ENCODE measurements at regions not wholly inside any gene's neighbourhood (a gene's known extent, or its start where the extent isn't known, plus 50 kb on each side); places are given as distances from the start of the nearest gene placed in this dataset.
"Not testable (repeated sequence)": the region's sequence is repeated elsewhere in the genome, so short reads cannot be mapped to it uniquely, and the experiment has no call there.

DNA sequence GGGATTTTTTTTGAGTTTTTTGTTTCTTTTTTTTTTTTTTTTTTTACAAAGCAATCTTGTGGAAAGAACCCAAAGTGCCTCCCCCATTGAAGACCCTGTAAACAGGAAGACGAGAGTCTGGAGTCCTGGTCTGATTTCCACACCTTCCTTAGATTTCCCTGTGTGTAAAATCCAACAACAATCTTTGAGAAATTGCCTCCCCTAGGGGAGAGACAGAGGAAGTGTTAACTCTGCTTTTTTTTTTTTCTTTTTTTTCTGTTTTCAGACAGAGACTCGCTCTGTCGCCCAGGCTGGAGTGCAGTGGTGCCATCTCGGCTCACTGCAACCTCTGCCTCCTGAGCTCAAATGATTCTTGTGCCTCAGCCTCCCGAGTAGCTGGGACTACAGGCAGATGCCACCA, 82.0 kb upstream of the CLEC6A start:
- H3K27ac ChIP-seq (ENCODE audit: low read depth, low read length); H3K9me3 ChIP-seq (ENCODE audit: control insufficient read depth in 1 of 2, low read length in 2 of 2); H3K9me3 Mint-ChIP-seq; CTCF ChIA-PET (ENCODE audit: partially characterized antibody); intact Hi-C loops (cut with micrococcal nuclease); H3K4me3 ChIP-seq (ENCODE audit: low read length in 2 of 2); H3K4me1 Mint-ChIP-seq; H3K36me3 ChIP-seq (ENCODE audit: insufficient read depth, low read length); H3K4me3 Mint-ChIP-seq; POLR2A ChIA-PET (ENCODE audit: partially characterized antibody); H3K4me1 ChIP-seq (ENCODE audit: insufficient read depth, low read length); DNase-seq; H3K36me3 Mint-ChIP-seq; H3K27me3 ChIP-seq (ENCODE audit: insufficient read depth, low read length); H3K27ac Mint-ChIP-seq: not testable (repeated sequence)
- peaks cover 3 to 13% of the 10 kb centered on the region in 2 donors for H3K27me3 Mint-ChIP-seq

- DNase-seq; POLR2A ChIA-PET (ENCODE audit: partially characterized antibody); H3K4me3 Mint-ChIP-seq; H3K4me1 ChIP-seq (ENCODE audit: insufficient read depth, low read length); H3K9me3 ChIP-seq (ENCODE audit: control insufficient read depth in 1 of 2, low read length in 2 of 2); H3K27ac ChIP-seq (ENCODE audit: low read depth, low read length); intact Hi-C loops (cut with micrococcal nuclease); CTCF ChIA-PET (ENCODE audit: partially characterized antibody); H3K4me3 ChIP-seq (ENCODE audit: low read length in 2 of 2); H3K36me3 Mint-ChIP-seq; H3K36me3 ChIP-seq (ENCODE audit: insufficient read depth, low read length); H3K27me3 ChIP-seq (ENCODE audit: insufficient read depth, low read length); H3K9me3 Mint-ChIP-seq; H3K4me1 Mint-ChIP-seq: not testable (repeated sequence)
- peaks cover 0 to 11% of the 10 kb centered on the region in 2 donors for H3K27me3 Mint-ChIP-seq
- H3K27ac Mint-ChIP-seq = peak overlapping the region in 1 of 7 donors; percentile 30
Observed at GRCh38 chr12:8375122-8375521, 80.6 kb upstream of the CLEC6A start.

- H3K27ac ChIP-seq (ENCODE audit: low read depth, low read length); H3K4me1 ChIP-seq (ENCODE audit: insufficient read depth, low read length); H3K27me3 Mint-ChIP-seq; intact Hi-C loops (cut with micrococcal nuclease); H3K4me3 Mint-ChIP-seq; H3K9me3 Mint-ChIP-seq; H3K4me1 Mint-ChIP-seq; H3K9me3 ChIP-seq (ENCODE audit: control insufficient read depth in 1 of 2, low read length in 2 of 2); CTCF ChIA-PET (ENCODE audit: partially characterized antibody); H3K27me3 ChIP-seq (ENCODE audit: insufficient read depth, low read length); H3K36me3 Mint-ChIP-seq; H3K27ac Mint-ChIP-seq; DNase-seq; POLR2A ChIA-PET (ENCODE audit: partially characterized antibody); H3K4me3 ChIP-seq (ENCODE audit: low read length in 2 of 2); H3K36me3 ChIP-seq (ENCODE audit: insufficient read depth, low read length): not testable (repeated sequence)
Observed at GRCh38 chr12:8377756-8378155, 78.0 kb upstream of the CLEC6A start.

DNA sequence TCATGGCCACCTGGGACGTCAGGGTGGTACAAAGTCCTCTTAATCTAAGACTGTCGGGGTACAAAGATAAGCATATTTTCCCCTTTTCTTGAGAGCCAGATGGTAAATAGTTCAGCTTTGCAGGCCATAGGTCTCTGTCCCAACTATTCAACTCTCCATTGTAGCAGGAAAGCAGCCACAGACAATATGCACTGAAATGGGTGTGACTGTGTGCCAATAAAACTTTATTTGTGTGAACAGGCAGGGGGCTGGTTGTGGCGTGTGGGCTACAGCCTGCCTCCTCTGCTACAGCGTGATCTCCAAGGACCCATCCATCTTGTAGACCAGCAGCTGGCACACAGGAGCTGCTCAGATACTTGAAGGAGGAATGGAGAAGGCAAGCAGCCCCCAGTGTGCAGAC, 73.2 kb upstream of the CLEC6A start:
- H3K4me1 Mint-ChIP-seq; H3K9me3 ChIP-seq (ENCODE audit: control insufficient read depth in 1 of 2, low read length in 2 of 2); DNase-seq; H3K4me1 ChIP-seq (ENCODE audit: insufficient read depth, low read length); H3K9me3 Mint-ChIP-seq; POLR2A ChIA-PET (ENCODE audit: partially characterized antibody); H3K27me3 Mint-ChIP-seq; intact Hi-C loops (cut with micrococcal nuclease); CTCF ChIA-PET (ENCODE audit: partially characterized antibody); H3K4me3 ChIP-seq (ENCODE audit: low read length in 2 of 2); H3K27ac ChIP-seq (ENCODE audit: low read depth, low read length); H3K36me3 ChIP-seq (ENCODE audit: insufficient read depth, low read length); H3K27ac Mint-ChIP-seq; H3K4me3 Mint-ChIP-seq; H3K27me3 ChIP-seq (ENCODE audit: insufficient read depth, low read length); H3K36me3 Mint-ChIP-seq: not testable (repeated sequence)

GRCh38 chr12:8384686-8385085, 71.1 kb upstream of the CLEC6A start:
- H3K4me3 ChIP-seq (ENCODE audit: low read length in 2 of 2); H3K4me1 ChIP-seq (ENCODE audit: insufficient read depth, low read length); H3K9me3 ChIP-seq (ENCODE audit: control insufficient read depth in 1 of 2, low read length in 2 of 2); H3K27ac Mint-ChIP-seq; H3K4me1 Mint-ChIP-seq; H3K27me3 ChIP-seq (ENCODE audit: insufficient read depth, low read length); H3K36me3 ChIP-seq (ENCODE audit: insufficient read depth, low read length); H3K36me3 Mint-ChIP-seq; CTCF ChIA-PET (ENCODE audit: partially characterized antibody); POLR2A ChIA-PET (ENCODE audit: partially characterized antibody); DNase-seq; H3K9me3 Mint-ChIP-seq; intact Hi-C loops (cut with micrococcal nuclease); H3K27me3 Mint-ChIP-seq; H3K4me3 Mint-ChIP-seq; H3K27ac ChIP-seq (ENCODE audit: low read depth, low read length): not testable (repeated sequence)

DNA sequence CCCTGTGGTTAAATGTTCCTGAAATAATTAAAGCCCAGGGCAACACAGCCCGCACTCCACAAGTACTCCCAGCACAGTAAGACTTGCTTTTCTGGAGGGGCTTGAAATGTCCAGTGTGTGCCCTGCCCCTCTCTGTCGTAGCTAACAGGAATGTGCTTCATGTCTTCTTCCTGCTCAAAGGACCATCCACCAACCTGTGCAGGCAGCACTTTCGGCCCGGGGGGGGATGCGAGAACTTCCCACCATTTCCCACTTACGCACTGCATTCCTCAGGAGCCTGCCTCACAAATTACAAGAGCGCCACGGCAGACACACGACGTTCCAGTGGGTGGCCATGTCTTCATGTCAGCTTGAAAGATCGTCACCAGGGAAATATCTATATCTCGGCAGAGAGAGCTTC, 70.3 kb upstream of the CLEC6A start:
- H3K27ac Mint-ChIP-seq; H3K4me1 ChIP-seq (ENCODE audit: insufficient read depth, low read length): not testable (repeated sequence)

DNA sequence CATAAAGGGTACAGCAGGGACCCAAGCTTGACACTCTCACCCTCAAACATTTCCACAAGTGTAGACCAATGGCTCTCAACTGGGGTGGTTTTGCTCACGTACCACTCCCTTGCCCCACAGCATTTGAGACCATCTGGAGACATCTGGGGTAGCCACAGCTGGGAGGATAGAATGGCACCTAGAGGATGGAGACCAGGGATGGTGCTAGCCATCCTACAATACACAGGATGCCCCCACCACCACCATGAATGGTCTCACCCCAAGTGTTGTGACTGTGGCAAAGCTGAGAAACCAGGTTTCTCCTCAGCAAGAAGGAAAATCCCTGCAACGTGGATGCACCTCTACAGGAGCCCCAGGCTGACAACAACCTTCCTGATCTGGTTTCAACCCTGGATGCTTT, 69.1 kb upstream of the CLEC6A start:
- H3K9me3 ChIP-seq (ENCODE audit: control insufficient read depth in 1 of 2, low read length in 2 of 2); POLR2A ChIA-PET (ENCODE audit: partially characterized antibody); H3K36me3 ChIP-seq (ENCODE audit: insufficient read depth, low read length); H3K4me3 Mint-ChIP-seq; H3K36me3 Mint-ChIP-seq; H3K27ac ChIP-seq (ENCODE audit: low read depth, low read length); H3K27me3 ChIP-seq (ENCODE audit: insufficient read depth, low read length); CTCF ChIA-PET (ENCODE audit: partially characterized antibody); DNase-seq; intact Hi-C loops (cut with micrococcal nuclease); H3K4me1 ChIP-seq (ENCODE audit: insufficient read depth, low read length); H3K27ac Mint-ChIP-seq; H3K4me1 Mint-ChIP-seq; H3K9me3 Mint-ChIP-seq; H3K4me3 ChIP-seq (ENCODE audit: low read length in 2 of 2); H3K27me3 Mint-ChIP-seq: not testable (repeated sequence)

More for the DNA sequence above, 70.3 kb upstream of the CLEC6A start:
- CTCF ChIA-PET (ENCODE audit: partially characterized antibody); H3K27ac ChIP-seq (ENCODE audit: low read depth, low read length); DNase-seq; H3K27me3 Mint-ChIP-seq; H3K36me3 Mint-ChIP-seq; H3K9me3 Mint-ChIP-seq; H3K9me3 ChIP-seq (ENCODE audit: control insufficient read depth in 1 of 2, low read length in 2 of 2); H3K4me1 Mint-ChIP-seq; H3K4me3 Mint-ChIP-seq; H3K4me3 ChIP-seq (ENCODE audit: low read length in 2 of 2); H3K36me3 ChIP-seq (ENCODE audit: insufficient read depth, low read length); H3K27me3 ChIP-seq (ENCODE audit: insufficient read depth, low read length); intact Hi-C loops (cut with micrococcal nuclease); POLR2A ChIA-PET (ENCODE audit: partially characterized antibody): not testable (repeated sequence)

- H3K36me3 Mint-ChIP-seq; H3K4me3 ChIP-seq (ENCODE audit: low read length in 2 of 2); intact Hi-C loops (cut with micrococcal nuclease); H3K36me3 ChIP-seq (ENCODE audit: insufficient read depth, low read length); H3K4me1 Mint-ChIP-seq; DNase-seq; H3K9me3 Mint-ChIP-seq; POLR2A ChIA-PET (ENCODE audit: partially characterized antibody); H3K9me3 ChIP-seq (ENCODE audit: control insufficient read depth in 1 of 2, low read length in 2 of 2); H3K27ac ChIP-seq (ENCODE audit: low read depth, low read length); H3K4me1 ChIP-seq (ENCODE audit: insufficient read depth, low read length); H3K27me3 ChIP-seq (ENCODE audit: insufficient read depth, low read length): not testable (repeated sequence)
- Mint-ChIP-seq H3K27me3 (peaks cover 6 to 13% of the 10 kb centered on the region in 2 donors), H3K27ac (peak overlapping the region in 2 of 7 donors; percentile 9 to 70), H3K4me3 (peak overlapping the region in 7 of 8 donors; percentile 8 to 76 (median 58))
- CTCF ChIA-PET (ENCODE audit: partially characterized antibody) = interaction anchor here (1.1 kb wide), 1 partner anchor 91 kb away, joined by 4 read pairs; no protein-coding TSS in a partner anchor
Observed at GRCh38 chr12:8389296-8389695, 66.5 kb upstream of the CLEC6A start.
